ENCODE measurements at regions not wholly inside any gene's neighbourhood (a gene's known extent, or its start where the extent isn't known, plus 50 kb on each side); places are given as distances from the start of the nearest gene placed in this dataset.

- H3K23me2 ChIP-seq (ENCODE audit: insufficient read length, low read depth, low read length, poor library complexity, severe bottlenecking): no peaks in the 10 kb centered on the region
- H3K27me3 ChIP-seq (ENCODE audit: insufficient read depth, low read length): no peaks in the 10 kb centered on the region
- H3K4ac ChIP-seq (ENCODE audit: low read depth, low read length): no peak overlapping the region
- no peak overlapping the region for H4K5ac ChIP-seq (ENCODE audit: insufficient read length, low read depth, low read length)
- H3K4me3 Mint-ChIP-seq: no peak overlapping the region
- no peaks in the 10 kb centered on the region for H4K20me1 ChIP-seq (ENCODE audit: control insufficient read depth, insufficient read depth, insufficient read length)
- H3K36me3 Mint-ChIP-seq (ENCODE audit: insufficient read depth in 1 of 3, low read depth in 3 of 3): peaks cover 0 to under 1% (median 0%) of the 10 kb centered on the region in 3 experiments; a peak in 1 of 7 replicates
- no peak overlapping the region for H2BK15ac ChIP-seq (ENCODE audit: low read depth, low read length)
- WGBS (ENCODE audit: extremely low coverage, insufficient read length, low lambda C conversion rate): no CpG with 5 or more reads among the region's 2 CpGs
- no peak overlapping the region for H2BK120ac ChIP-seq (ENCODE audit: low read depth, low read length, poor library complexity, severe bottlenecking)
- H3K9me3 Mint-ChIP-seq: peaks cover 0 to under 1% of the 10 kb centered on the region in 2 experiments; a peak in 1 of 5 replicates
- no peak overlapping the region for H3K18ac ChIP-seq (ENCODE audit: insufficient read length, low read depth, low read length)
- no peaks in the 10 kb centered on the region for H3K27me3 Mint-ChIP-seq (ENCODE audit: low read depth)
- H3K27ac Mint-ChIP-seq: no peak overlapping the region
- no peak overlapping the region for H3K14ac ChIP-seq (ENCODE audit: insufficient read depth, low read length)
- H3K79me2 ChIP-seq (ENCODE audit: insufficient read depth, low read length): no peaks in the 10 kb centered on the region
- no peak for DNase-seq
- no peak for TF ChIP-seq CTCF (conservative IDR thresholded peaks at IDR 0.05)
- no peak overlapping the region for H2BK20ac ChIP-seq (ENCODE audit: low read depth, low read length, poor library complexity, severe bottlenecking)
- H2BK12ac ChIP-seq (ENCODE audit: insufficient read length, low read depth, low read length): no peak overlapping the region
- H4K8ac ChIP-seq (replicated peaks; ENCODE audit: insufficient read length, low read depth, low read length): no peak overlapping the region
- H3K4me1 Mint-ChIP-seq: peaks cover 4 to 5% of the 10 kb centered on the region in 2 experiments
- no peak overlapping the region for H2AFZ ChIP-seq (ENCODE audit: low read length)
- no peak overlapping the region for H2AK5ac ChIP-seq (ENCODE audit: insufficient read length, low read length)
- H3K9me3 ChIP-seq (ENCODE audit: control insufficient read depth, low read depth, low read length): no peaks in the 10 kb centered on the region
- no peaks in the 10 kb centered on the region for H3K4me1 ChIP-seq (ENCODE audit: insufficient read depth, low read length)
- no peak overlapping the region for H3K4me2 ChIP-seq (ENCODE audit: insufficient read depth, insufficient read length, low read length)
- H3K9ac ChIP-seq (ENCODE audit: extremely low read depth, insufficient read length, low read length): no peak overlapping the region
- no peak overlapping the region for H3T11ph ChIP-seq (ENCODE audit: low read length)
- no peak overlapping the region for H3K56ac ChIP-seq (ENCODE audit: insufficient read length, low read depth, low read length)
- no peak overlapping the region for H2BK5ac ChIP-seq (ENCODE audit: insufficient read length, low read length)
- no peak overlapping the region for H3K27ac ChIP-seq (ENCODE audit: insufficient read length, low read depth, low read length)
- no peak overlapping the region for H3K23ac ChIP-seq (ENCODE audit: insufficient read length, low read depth, low read length)
- H4K91ac ChIP-seq (ENCODE audit: insufficient read length, low read depth, low read length): no peak overlapping the region
- H3K79me1 ChIP-seq (ENCODE audit: insufficient read depth, low read depth, low read length, poor library complexity, severe bottlenecking): no peaks in the 10 kb centered on the region
Measured at GRCh38 chr3:110813541-110813940, 258.1 kb upstream of the NECTIN3 start.

Data from H9 (cell line).